CMK (cell line): ENCODE measurements at regions not wholly inside any gene's neighbourhood (a gene's known extent, or its start where the extent isn't known, plus 50 kb on each side); places are given as distances from the start of the nearest gene placed in this dataset.
"Not testable (repeated sequence)": the region's sequence is repeated elsewhere in the genome, so short reads cannot be mapped to it uniquely, and the experiment has no call there.

Experiments
- DNase-seq: peaks from one replicate; pipeline ENCODE4 v3.0.0-alpha.2; 2010; ENCODE audit warnings: low read depth

DNA sequence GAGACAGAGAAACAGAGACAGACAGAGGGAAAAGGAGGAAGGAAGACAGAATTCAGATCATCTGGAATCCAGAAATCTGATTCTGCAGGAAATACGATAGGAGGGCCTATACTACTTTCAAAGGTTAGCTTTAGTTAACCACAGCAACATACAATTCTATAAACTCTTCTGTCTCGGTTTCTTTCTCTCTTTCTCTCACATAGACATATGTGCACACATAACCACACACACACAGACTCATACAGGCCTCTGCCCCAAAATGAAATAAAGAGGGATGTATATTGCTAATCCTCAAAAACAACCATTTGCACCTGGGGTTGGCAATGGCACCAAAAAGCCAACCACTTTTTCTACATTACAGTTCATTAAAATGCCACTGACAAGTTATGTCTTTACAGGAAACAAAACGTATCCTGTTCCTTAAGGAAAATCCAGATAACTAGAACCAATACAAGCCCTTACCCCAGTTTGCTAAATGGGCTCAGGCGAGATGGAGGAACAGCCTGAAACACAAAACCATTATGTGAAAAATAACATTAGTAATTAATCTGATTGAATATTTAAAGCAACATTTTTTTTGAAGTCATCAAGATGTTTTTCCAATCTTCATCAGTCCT, 372.3 kb upstream of the CCNH start:
- DNase-seq, result no peak

DNA sequence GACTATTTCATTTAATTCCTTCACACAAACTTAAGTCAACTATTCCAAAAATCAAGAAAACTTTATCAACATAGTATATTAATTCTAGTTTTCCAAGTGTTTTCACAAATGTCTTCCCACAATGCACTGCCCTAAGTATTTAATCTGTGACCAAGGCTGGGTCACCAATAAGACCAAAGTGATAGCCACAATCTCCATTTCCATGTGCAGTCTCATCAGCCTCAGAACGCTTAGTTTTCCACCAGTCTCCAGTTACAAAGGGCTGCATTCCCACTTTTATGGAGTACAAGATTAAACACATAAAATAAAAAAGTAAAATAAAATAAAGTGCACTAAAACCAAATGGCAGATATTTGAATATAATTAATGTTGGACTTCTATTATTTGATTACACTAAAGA, 371.6 kb upstream of the CCNH start:
- DNase-seq, result no peak

DNA sequence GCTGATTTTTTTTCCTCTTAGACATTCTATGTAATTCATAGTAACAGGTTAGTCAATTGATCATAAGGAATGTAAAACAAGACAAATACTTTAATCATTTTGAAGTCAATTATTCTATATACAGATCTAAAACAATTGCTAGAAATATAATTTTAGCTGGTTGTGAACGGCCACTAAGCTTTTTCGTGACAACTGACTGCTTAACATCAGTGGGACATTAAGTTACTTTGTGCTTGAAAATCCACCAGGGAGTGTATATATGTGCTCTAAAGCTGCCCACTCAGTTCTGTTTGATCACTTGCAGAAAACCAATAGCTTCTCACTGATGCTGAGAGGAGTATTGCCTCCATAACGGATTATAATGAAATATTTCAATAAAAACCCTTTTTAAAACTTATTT, 370.2 kb upstream of the CCNH start:
- DNase-seq, result no peak

DNA sequence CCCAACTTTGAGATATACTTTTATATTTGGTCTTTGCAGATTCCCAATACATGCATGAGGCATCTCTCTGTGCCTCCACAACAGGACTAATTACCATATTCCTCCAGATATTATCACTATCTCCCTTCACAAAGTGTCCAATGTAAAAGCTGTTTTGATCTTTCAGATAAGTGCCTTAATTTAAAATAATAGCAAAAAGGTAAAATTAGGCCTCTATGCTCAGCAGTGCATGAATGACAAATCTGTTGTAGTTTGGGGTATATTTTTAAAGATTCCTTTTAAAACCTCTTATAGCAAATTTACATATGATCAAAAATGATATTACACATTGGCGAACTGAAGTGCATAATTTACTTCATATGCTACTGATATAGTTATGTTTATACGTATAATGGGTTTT, 369.2 kb upstream of the CCNH start:
- no peak for DNase-seq

DNA sequence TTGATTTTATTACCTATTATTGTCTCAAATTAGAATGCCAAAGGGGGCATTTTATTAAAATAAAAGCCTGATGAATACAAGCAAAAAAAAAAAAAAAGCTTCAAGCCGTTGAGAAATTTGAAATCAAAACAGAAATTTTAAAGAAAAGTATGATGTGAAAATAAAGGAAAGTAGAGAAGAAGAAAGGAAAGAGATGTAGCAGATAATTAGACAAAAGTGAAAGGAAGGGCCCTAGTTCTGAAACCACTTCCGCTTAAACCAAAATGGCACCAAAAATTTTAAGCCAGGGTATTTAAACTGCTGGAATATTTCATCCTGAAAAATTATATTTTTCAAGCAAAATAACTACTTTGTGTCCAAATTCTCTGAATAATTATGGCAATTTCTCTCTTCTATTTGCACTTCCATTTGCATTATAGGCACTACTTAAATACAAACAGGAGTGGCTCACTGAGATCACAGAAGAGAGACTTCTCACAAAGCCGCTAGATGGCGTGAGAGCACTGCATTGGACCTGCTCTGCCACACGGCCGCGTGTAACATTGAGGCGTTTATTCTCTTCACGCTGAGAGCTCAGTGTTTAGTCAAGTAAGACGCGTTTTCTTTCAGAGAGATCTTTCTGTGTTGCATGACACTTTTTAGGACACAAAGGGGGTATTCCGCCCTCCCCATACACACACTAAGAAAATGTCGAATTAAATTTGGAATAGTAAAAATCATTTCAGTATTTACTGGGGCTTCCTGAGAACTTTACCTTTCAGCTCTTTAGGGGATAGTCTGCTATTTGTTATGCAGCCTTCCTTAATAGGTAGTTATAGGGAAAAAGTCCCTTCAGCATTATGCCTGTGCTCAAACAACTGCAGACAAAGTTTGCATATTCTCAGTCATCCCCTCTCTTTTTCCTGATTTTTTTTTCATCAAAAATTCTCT, 368.4 kb upstream of the CCNH start:
- peak; percentile 37 for DNase-seq

DNA sequence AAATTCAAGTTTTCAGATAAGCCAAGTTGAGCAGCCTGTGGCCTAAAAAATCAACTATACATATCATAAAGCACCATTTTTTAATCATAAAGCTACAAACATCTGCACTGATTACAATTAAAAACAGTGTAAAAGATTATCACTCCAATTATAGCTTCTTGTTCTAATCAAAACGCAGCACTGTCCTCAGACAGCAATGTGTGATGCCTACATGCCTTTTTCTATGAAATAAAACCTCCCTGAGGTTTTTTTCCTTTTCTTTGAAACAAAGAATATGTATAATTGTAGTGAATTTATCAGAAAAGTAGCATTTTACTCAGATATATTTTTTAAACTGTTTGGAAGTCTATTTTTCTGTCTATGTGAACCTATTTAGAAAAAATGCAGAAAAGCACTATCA, 366.1 kb upstream of the CCNH start:
- DNase-seq, result no peak

DNA sequence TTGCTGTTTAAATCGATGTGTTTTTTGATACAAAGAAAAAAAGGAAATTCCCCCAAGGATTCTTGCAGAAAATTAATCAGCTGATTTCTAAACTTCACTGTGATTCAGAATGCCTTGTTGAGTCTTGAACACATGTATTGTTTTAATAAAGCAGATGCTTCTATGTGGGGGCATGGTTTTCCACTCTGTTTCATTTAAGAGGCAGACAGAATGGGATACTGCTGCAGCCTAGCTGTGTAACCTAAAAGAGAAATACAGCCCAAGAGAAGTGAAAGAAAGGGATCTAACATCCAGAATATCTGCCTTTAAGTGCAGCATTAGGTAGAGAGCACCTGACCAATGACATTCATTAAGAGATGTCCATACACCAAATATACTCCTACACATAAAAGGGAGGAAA, 365.1 kb upstream of the CCNH start:
- no peak for DNase-seq

DNA sequence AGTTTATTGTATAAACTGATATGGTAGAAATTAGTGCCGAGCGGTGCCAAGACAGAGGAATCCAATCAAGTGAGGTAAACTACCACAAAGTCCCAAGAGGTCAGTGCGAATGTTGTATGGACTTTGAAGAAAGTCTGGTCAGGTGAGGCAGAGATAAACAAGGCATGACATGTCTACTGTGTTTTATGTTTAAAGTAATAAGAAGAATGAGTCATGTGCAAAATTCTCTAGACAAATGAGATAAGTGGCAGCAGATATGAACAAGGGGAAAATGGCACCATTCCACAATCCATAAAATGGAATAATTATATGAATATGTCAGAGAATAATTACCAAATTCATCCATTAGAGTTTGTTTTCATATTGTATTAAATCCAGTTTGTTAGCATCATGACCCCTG, 364.1 kb upstream of the CCNH start:
- no peak for DNase-seq

DNA sequence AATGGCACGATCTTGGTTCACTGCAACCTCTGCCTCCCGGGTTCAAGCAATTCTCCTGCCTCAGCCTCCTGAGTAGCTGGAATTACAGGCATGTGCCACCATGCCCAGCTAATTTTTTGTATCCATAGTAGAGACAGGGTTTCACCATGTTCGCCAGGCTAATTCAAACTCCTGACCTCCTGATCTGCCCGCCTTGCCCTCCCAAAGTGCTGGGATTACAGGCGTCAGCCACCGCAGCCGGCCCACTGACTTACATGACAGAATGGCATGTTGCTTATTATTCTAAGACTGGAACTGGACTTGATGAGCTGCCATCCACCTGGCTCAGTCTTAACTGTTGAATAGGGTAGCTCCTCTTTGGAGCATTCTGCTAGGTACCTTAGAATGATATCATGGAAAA, 363.6 kb upstream of the CCNH start:
- not testable (repeated sequence) for DNase-seq

DNA sequence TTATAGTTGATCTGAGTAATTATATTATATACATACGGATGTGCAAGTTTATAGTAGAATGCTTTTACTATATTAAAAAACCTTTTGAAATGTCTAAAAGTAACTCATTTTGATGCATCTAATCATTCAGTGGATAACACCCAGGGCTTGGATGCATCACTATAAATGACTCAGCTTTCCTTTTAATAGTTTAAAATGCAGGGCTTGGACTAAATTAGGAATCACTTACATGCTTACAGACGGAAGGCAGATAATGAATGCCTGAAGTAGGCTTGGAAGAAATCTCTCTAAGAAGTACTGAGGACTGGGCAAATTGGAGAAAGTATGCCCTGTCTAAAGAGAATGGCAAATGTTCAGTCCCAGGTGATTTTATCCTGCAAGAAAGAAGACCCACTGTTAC, 362.5 kb upstream of the CCNH start:
- DNase-seq, result no peak

DNA sequence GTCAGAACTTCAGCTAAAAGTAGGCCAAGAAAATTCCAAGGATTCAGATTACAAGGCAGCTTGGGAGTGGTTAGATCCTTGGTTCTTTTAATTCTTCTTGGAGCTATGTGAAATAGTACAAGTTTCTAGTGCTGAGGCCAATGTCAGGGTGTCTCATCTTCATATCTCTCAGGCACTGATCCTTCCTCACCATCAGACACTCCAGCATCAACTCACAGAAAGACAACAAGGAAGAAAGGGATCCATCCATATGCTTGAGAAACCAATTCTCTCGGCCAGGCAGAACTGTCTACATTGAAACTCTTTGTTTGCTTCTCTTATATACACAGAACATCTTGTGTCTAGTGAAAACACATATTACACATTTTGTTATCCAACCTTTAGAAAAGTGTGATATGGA, 362.1 kb upstream of the CCNH start:
- DNase-seq, result no peak

DNA sequence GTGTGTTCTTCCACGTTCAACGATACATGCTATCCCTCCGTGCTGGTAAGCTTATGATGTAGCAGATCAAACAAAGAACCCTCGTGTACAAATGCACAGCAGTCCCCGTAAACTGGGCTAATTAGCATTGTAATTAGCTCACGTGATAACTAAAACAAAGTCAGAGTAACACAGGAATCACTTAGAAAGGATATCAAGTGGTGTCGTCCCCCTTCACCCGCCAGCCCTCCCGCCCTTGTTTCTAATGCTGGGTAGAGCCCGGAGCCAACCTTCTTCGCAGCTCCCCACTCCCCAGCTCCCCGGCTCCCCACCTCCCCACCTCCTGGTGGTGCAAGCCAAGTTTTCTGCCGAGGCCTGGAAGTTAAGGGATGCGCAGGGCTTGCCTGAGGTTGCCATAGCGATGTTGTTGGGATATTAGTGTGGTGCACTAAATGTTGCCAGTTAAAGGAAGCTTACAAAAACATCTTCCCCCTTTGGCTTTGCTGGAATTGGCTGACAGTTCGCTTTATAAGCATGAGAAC, 357.9 kb upstream of the CCNH start:
- DNase-seq, result no peak

DNA sequence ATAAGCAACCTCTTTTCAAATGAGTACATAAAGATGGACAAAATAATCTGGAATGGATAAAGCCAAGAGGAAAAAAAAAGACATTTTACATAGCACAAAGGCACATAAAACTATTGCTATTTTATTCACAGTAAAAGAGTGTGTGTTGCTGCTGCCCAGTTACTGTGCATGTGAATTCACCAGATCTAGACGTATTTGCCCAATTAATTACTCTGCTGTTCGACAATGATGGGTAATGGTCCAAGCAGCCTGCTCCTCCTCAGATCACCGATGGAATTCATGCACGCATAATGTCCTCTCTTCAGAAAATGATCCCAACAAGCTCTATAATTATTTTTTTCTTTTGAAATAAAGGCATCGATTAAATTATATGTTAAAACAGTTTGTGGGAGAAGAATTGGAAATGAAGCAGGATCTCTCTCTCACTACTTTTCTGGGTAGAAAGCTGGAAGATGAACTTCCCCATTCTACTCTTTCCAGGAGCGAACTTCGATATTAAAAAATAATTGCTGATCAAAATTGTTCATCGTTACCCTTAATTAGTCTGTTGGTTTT, 357.4 kb upstream of the CCNH start:
- DNase-seq, result no peak

DNA sequence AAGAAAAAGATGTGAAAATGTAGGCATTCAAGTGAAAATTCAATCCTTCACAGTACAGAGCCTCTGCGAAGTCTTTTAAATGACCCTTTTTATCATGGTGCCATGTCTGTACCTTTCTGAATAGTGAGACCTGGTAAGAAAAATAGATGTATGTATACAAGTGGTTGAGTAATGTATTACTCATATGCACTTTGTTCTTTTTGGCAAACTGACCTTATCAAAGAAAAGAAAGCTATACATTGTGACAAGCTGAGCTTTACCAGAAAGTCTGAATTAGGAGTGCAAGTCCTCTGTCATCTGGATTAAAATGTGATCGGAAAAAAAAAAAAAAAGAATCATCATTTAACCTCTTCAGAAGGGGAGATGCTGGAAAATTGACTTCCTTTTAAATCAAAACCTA, 356.4 kb upstream of the CCNH start:
- DNase-seq, result no peak

DNA sequence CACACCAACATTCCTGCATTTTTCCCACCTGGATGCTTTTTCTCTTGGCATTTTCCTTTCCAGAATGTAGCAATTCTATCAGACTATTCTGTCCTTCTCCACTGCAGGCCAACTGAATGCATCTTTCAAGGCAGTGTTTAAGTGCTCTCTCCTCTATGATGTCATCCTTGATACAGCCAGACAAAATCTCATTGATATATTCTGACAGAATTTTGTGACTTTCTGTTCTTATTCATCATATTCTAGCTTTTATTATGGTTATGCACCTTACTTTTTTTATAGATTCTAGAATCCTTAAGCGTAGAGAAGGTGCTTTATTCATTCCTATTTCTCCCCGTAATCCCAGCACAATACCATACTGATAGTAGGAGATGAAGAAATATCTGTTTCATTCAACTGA, 355.5 kb upstream of the CCNH start:
- no peak for DNase-seq

DNA sequence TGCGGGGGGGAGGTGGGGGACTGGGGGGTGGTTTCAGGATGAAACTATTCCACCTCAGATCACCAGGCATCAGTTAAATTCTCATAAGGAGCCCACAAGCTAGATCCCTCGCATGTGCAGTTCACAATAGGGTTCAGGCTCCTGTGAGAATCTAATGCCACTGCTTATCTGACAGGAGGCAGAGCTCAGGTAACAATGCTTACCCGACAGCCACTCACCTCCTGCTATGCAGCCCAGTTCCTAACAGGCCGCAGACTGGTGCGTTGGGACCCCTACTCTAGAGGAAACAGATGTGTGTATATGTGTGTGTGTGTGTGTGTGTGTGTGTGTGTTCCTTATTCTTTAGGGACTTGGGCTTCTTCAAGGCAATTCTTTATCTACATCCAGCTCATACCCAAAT, 352.3 kb upstream of the CCNH start:
- DNase-seq, result no peak

DNA sequence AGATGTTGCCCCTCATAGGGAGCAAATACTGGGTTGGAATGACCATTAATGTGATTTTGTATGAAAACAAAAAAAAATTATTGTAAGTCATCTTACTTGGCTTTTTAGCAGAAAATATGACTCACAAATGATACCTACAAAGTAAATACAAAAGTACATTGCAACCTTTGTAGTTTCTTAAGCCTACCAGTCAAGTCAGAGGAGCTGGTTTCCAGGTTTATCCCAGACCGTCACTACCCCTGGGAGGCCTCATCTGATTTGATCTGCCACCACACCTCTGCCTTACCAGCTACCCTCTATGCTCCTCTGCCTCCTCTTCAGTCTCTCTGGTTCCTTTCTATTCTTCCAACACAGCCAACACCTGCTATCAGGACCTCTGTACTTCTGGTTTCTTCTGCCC, 349.9 kb upstream of the CCNH start:
- DNase-seq, result no peak

DNA sequence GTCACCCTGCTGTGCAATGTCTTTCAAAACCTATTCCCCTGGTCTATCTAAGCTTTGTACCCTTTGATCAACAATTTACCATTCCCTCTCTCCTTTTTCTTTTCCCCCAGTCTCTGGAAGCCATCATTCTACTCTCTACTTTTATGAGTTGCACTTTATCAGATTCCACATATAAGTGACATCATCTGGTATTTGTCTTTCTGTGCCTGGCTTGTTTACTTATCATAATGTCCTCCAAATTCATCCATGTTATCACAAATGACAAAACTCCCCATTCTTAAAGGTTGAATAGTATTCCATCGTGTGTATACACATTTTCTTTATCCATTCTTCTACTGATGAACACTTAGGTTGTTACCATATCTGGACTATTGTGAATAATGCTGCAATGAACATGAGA, 344.2 kb upstream of the CCNH start:
- DNase-seq, result no peak

DNA sequence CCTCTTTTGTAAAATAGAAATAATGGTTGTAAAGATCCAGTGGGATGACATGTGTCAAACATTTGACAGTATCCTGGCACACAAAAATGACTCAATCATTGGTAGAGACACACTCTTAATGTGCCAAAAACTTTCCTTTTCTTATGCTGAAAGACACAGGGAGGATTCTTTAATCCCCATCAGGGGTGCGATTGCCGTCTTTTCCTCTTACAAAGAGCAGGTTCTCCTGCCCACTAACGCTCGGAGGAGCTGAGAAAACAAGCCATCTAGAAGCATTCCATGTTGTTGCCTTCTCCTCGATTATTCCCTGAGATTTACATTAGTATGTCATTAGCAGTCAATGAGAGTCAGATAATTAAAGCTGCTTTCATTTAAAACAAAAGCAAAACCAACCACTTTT, 342.6 kb upstream of the CCNH start:
- DNase-seq, result no peak

DNA sequence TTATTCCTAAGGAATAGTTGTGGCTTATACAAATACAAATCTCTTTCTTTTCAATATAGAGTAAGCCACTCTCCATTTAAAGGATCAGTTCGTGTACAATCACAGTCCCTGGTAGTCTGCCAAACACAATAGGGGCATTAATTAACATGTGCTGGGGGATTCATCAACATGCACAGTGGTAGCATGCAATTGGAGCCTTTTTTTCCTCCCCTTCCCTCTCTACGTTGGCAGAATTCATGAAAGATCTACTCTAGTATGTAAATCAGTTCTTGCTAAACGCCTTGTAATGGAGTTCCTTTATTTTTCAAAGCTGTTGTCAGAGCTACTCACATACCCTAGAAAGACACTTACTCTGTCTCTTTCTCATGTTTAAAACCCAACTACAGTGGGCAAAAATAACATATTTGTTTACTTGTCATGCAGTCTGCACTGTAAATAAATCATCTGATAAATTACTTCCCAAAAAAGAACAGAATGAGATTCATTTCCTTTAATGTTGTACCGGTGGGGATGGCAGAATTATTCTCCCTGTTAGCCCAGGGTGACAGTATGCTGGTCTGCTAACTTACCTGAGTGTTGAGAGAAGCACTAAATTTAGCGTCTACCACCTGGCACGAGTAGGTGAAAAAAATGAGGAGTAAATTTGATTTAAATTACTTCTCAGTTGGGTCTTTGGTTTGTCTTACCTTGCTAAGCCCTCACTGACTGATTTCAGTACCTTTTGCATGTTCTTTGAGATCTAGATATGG, 341.5 kb upstream of the CCNH start:
- no peak for DNase-seq

DNA sequence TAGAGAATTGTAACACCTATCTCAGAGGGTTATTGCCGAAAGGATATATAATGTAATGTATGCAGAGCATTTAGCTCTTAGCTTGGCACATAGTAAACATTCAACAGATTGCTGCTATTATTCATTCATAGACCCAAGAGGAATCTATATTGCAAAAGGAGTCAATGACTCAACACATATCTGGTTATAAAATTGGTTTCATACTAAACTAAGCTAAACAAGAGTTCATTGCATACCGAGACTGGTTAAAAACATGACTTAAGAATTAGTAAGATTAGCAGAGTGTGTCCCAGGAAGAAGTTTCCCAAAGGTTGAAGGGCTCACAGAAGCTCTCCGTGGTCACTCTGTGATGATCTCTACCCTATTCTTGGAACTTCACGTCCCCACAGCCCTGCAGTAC, 339.6 kb upstream of the CCNH start:
- no peak for DNase-seq

DNA sequence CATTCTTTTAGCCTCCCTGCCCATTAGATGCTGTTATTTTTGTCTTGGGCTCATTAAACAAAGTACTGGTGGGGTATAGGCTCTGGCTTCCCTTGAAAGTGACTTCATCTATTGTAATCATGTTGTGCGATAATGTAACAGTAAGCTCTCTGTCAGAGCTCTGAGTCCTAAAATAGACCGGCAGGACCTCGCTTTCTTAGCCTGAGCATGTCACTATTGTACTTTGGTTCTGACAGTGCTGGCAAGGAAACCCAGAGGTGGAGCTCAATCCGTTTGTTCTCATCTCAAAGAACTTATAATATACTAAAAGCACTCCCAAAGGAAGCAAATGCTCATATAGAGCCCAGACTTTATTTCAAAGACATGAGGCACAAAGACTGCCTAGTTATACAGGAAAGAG, 339.1 kb upstream of the CCNH start:
- DNase-seq, result no peak
